Amniotic stem cell (primary cell): ENCODE measurements at regions not wholly inside any gene's neighbourhood (a gene's known extent, or its start where the extent isn't known, plus 50 kb on each side); places are given as distances from the start of the nearest gene placed in this dataset.
A peak's percentile ranks its signal among the peaks of the same experiment; 100 is the strongest.

Experiments
- DNase-seq: peaks from one replicate; lab custom pipeline; 2025; lab: John Stamatoyannopoulos, UW

DNA sequence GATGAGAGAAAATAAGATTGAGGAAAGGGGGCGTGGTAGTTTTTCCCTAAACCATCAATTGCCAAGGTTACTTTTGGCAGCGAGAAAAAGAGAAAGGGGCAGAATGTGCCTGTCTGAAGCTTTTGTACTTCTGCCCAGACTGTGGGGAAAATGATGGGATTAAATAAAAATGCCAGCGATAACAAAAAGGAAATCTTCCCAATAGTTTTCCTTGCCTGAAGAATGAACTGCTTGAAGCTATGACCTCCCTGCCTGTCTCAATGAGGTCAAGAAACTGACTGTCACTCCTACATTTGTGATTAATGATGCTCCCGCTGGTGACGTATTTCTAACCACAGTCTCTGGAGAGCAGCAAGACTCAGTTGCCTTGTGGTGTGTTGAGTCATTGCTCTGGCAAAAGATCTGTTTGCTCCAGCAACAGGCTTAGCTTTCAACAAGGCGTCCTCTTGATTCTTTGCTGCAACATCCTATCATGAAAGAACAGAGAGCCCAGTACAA, 1051.5 kb downstream of the DIAPH3 start:
- peak; percentile 19 for DNase-seq

DNA sequence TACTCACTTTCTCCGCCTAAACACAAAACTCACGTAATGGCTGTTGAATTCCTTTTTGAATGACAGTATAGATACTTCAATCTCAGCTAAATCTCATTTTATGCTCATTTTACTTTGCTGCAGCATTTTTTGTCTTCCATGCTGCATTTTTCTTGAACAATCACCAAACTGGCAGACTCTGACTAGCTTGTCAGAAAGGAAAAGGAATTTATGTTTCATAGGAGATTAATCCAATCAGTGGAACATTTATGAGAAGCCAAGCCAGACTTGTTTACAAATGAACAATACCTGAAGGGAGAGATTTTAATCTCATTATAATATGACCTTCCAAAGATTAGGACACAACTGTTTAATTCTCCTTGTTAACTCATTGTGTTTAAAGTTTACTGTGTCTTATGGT, 1044.3 kb downstream of the DIAPH3 start:
- no peak for DNase-seq

DNA sequence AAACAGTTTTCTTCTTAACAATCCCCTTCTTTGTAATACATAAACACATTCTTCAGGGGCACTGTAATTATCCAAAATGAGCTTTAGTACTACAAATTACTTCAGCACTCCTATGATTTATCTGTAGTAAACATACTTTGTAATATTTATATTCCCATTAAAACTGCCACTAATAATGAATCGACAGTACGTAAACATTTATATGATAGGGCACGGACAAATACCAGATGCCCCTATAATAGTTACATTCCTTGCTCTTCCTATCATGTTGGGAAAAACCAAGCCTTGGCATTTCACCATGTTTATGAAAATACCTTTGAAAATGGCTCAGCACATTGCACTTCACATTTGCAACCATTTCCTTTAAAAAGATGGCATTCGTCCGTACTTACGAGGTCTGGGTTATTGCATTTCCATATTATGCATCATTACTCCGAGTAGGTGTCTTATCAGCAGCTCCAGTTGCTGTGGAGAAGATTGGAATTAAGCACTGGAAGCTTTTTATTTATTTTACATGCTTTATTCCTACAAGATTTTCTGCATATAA, 1043.4 kb downstream of the DIAPH3 start:
- no peak for DNase-seq

DNA sequence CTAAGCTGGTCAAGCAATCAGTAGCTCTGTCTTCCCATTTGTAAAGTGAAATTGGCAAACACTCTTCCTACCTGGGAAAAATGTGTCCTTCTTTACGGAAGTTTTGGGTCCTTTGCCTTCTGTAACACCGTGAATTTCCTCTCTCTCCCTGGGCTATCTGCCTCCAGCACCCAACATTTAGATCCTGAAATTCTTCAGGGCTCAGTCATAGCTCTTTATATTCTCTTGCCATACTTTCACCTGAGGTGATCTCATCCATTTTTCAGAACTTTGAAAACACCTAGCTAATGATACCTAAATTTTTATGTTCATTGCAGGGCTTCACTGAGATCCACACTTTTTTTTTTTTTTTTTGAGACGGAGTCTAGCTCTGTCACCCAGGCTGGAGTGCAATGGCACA, 1042.2 kb downstream of the DIAPH3 start:
- DNase-seq, result no peak

DNA sequence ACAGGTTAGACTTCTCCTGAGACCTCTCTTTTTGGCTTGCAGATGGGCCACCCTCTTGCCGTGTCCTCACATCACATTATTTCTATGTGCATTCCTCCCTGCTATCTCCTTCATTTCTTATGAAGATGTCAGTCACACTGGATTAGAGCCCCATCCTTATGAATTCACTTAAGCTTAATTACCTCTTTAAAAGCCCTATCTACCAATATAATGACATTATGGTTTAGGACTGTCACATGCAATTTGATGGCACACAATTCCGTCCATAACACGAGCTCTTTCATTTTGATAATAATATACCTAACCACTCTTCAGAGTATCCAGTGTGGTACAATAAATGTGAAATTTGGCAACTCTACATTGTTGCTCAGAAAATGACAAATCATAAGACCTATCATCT, 1037.3 kb downstream of the DIAPH3 start:
- DNase-seq, result no peak

DNA sequence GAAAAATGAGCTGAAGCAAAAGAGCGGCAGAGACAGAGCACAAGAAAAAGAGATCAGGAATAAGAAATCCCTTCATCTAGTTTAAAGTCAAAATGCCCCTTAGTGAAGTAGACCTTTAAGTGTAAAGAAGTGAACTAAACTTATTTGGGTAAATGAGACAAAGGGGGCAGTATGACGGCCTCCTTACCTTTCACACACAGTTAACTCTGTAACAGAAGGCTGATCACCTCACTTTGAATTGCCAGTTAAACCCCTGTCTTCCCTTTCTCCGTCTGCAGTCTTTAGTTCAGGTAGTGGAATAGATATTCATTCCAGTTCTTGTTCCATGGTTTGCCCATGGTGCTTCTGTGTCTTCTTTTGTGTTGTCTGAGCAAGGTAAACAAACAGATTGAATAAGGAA, 1029.8 kb downstream of the DIAPH3 start:
- DNase-seq, result no peak

DNA sequence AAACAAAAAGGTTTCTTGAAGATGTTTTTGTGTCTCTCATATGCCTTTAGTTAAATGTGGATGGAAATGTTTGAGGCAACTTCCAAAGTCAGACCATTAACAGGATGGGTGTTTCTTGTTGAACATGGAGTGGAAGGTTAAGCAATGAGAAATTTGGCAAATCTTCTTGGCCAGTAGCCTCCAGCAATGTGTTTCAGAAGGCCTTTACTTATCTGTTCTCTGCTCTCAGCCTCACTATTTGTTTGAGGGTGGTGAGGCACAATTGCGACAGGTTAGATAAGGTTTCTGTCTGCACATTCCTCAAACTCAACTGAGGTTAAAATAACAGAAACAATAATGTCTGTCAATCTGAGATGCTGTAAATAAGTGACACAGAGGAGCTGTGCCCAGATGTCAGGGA, 1019.0 kb downstream of the DIAPH3 start:
- DNase-seq, result no peak

DNA sequence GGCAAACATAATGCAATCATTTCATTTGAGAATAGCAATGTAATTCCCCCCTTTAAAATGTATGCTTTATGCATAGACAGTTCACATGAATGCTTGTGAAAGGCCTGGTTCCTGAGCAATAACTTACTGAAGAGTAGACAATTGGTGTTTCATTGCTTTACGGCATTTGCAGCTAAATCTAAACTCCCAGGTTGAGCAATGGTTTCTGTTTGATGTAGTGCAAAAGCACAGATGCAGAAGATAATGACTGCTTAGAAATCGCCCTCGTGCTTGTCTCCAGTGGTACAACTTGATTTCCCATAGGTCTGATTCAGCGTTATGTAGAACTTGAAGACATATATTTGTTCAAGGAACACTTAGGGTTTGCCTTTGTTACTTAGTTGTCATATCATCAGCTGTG, 1018.3 kb downstream of the DIAPH3 start:
- DNase-seq, result no peak

DNA sequence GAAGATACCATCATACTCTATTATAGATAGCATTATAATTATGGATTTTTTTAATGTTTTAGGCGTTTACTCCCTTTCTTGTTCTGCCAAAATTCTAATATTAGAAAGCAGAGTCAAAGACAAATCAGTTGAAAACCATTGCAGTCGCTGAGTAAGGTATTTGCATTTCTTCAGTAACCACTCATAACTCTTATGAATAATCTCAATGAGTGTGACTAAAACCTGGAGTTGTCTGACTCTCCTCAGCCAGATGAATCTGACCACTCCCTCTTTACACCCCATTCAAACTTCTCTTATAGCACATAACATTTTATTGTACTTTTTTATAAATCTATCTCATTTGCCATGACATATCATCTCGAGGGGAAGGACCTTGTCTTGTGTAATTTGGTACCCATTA, 1006.5 kb downstream of the DIAPH3 start:
- no peak for DNase-seq

DNA sequence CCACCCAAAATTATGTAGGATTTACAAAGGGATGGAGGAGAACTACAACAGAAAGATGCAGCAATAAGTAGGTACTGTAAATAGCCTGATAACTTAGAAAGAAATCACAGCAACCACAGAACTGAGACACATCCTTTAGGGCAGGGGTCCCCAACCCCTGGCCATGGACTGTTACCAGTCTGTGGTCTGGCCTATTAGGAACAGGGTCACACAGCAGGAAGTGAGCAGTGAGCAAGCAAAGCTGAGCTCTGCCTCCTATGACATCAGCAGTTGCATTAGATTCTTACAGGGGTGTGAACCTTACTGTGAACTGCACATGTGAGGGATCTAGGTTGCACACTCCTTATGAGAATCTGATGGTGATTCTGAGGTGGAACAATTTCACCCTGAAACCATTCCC, 997.6 kb downstream of the DIAPH3 start:
- DNase-seq, result no peak

DNA sequence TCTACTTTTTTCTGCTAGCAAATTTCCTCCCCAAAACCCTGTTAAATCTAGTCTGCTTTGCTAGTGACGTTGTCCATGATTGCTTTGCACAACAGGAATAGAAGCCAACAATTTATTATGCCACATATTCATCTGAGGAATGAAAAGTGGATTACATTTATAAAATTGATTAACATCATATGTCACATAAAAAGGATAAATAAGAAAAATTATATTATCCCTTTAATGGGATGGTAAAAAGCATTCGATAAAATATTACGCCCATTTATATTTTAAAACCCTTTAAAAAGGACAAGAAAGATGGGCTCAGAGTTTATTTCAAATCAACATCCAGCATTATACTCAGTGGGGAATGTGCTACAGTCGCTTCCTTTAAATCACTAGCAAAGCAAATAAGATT, 991.7 kb downstream of the DIAPH3 start:
- no peak for DNase-seq

DNA sequence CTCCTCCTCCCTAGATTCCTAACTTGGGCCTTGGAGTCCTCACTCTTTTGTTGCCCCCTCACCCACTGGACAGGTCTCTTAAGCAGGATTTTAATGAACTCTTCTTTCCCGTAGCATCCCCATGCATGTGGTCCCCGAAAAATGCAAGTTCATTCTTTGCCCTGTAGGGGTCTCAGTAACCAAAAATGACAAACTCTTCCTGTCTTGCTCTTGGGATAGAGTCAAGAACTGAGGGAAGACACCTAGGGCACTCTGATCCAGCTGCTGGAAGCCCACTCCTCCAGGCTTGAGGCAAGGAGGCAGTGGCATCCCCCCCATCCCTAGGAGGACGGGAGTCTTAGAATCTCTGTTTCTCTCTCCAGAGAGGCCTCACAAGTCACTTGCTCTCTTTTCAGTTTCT, 987.0 kb downstream of the DIAPH3 start:
- DNase-seq, result no peak

DNA sequence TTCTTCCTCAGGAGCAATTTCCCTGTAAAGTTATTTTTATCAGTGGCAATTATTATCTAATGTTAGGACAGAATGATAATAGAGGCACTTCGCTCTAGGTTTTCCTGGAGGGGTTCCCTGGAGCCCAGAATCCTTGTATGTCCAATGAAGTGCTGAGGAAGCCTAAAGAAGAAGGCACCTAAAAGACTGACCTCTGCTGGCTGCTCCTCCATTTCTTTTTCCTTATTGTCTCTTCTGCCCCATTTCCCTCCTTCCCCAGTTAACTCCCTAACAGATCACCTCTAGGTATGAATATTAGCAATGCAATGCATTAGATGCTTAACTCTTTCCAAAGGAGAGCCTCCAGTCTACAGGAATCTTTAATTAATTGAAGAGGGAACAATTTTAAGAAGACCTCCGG, 985.4 kb downstream of the DIAPH3 start:
- no peak for DNase-seq

DNA sequence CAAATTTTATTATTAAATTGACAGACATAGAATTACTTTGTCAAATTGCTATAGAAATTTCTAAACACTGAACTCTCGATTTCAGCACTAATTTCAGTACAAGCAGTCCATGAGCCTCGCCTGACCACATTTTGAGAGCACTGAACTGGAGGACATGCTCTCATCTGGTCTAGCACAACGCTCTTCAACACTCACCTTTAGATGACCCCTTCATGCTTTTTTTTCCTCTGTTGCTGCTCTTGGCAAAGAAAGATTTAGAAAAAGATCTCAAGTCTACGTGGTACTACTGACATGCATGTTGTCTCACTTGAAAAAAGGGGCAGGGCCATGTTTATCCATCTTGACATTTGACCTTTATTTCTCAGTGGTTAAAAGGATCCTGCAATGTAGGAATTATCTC, 981.5 kb downstream of the DIAPH3 start:
- DNase-seq, result no peak

DNA sequence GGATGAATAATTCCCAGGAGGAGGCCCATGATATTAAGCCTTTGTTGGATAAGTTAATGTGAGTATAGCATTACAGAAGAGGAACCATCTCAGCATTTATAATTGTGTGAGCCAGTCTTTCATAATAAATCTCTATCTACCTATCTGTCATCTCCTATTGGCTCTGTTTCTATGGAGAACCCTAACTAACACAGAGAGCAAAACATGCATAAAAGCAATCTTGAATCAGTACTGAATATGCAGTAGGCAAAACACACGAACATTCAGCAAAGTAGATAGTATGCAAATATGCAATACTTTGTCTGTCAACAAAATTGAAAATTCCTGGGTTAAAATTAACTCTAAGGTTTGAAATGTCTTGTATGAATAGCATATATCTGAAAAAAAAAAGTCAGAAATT, 966.3 kb downstream of the DIAPH3 start:
- no peak for DNase-seq

DNA sequence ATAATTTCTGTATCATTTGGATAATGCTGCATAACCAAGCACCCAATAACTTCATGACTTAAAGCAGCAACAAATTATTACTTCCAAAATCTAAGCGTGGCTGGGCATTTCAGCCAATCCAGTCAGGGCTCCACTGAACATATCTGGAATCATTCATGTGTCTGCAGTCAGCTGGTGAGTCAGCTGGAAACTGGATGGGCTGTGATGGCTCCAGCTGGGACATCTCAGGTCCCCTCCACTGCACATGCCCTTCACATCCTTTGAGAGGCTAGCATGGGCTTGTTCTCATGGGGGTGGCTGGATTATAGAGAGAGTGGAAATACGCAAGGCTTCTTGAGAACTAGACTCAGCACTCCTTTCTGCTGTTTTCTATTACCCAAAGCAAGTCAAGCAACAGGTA, 961.9 kb downstream of the DIAPH3 start:
- DNase-seq, result no peak

DNA sequence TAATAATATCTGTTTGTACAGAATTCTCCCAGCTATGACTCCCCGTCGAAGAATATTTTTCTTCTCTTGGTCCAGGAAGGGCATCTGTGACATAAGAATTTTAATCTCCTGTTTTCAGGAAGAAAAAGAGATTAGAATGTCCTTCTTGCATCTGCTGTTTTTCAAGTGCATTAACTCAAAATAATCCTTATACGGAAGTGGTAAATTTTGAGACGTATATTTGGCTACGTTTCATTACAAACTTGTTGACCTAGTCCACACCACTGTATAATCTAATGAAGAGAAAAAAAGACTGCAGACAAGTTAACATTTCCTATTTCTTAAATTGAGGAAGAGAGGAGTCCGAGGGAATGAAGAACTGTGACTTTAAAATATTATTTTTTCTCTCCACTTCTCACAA, 959.9 kb downstream of the DIAPH3 start:
- DNase-seq, result no peak

DNA sequence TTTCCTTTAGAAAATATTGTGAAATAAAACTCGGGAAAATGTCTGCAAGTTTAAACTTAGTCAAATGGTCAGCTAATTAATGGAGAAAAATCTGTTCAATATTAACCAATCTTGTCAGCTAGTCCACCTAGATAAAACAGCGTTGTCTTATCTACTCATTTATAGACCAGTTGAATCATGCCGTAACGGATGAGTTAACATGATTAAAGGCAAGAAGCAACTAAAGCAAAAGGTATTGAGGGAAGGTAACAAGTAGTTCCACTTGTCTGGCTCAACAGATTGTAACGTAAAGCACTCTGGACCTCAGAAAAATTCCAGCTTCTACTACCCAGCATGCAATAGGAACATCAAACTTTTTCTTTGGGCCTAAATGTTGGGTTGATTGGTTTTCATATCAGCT, 958.2 kb downstream of the DIAPH3 start:
- no peak for DNase-seq

DNA sequence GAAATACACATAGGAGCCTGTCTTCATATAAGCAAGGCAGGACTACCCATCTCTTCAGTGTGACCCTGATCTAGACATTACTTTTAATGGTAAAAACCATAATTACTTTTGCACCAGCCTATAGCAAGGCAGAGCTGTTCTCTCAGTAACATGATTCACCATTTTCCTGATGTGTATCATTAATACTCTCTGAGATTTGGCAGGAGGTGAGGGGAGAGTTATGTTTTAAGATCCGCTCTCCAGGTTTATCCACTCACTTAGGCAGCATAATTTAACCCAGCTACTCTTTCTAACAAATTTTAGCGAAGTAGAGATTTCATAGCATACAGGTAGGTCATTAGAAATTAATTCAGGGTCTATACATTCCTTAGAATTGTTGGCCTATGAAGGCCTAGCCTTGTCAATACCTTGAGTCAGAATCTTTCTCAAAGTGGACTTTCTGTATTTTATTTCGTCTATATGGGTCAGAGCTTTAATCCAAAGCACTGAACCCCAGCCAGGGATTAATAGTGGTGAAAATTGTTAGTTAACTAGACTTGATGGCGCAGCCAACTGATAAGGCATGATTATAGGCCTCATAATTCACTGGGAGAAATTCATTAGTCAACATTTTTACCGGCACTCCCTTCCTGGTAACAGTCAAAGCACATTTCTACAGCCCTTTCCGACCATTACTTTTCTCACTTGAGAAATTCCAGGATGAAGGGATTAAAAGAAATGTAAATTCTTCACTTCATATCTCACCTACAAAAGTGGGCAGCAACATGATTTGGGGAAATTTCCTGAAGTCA, 955.1 kb downstream of the DIAPH3 start:
- no peak for DNase-seq

DNA sequence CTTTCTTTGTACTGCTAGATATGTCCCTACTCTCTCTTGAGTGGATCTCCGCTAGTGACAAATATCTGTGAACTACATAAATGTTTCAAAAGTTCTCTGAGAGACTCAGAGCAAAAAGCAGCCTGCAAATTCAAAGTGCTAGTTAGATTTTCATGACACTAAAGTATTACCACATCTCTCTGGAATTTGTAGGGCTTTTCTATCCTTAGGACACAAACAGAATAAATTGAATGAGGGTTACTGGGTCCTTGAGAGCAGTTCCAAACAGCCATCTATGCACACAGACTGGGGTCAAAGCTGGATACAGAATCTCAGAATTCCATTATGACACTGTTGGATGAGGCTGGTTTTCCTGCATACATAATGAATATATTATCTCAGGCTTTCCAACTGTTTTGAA, 953.2 kb downstream of the DIAPH3 start:
- DNase-seq, result no peak

DNA sequence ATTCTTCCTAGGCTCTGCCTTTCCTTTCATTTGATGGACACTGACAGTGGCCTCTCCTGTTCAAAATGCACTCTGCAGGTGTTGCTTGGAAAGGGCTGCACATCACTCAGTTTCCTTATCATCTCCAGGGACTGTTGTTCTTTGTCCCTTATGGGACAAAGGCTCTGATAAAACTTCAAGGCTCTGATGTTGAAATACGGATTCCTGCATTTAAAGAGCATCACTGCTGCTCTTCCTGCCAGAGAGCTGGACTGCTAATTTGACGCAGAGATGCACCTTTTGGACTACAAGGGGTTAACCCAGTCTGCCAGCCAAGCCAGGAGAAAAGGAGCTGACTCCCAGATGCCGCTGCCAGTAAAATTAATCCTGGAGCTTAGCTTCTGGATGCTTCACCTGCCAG, 952.1 kb downstream of the DIAPH3 start:
- no peak for DNase-seq

DNA sequence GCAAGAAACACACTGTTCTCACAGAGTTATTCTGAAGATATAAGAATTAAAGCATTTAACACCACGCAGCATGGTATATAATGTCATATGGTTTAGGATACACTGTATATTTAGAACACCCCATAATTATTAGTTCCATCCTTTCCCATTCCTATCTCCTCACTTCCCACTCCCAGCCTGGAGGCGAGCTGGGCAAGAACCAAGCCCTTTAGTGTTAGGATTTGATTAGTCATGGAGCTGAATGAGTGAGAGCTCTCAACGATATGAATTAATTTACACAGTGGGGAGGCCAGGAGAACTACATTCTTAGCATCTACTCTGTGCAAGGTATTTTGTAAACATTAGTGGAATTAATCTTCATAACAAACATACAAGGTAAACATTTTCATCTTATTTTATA, 934.3 kb downstream of the DIAPH3 start:
- no peak for DNase-seq

DNA sequence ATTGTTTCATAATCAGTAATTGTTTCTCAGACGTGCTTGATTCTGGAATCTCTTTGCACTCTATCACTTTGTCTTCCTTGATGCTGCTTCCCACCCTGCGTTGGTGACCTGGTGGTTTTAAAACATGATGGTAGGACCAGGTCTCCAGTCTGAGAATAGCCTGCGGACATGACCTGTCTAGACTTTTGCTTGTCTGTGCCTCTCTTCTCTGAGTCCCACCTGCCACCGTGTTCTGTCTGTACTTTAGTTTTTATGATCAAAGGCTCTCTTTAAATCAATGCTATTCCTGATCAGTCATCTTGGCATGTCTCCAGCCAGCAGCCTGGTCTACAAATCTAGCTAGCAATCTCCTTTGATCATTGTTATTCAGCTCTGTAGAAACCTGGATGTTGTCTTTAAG, 933.9 kb downstream of the DIAPH3 start:
- DNase-seq, result no peak
